OCI-LY7 (cell line): ENCODE measurements at regions not wholly inside any gene's neighbourhood (a gene's known extent, or its start where the extent isn't known, plus 50 kb on each side); places are given as distances from the start of the nearest gene placed in this dataset.

Experiments
- BruUV-seq: library from RNA; stranded (reverse); fragments of 400-500 nt; replicated peaks from 2 replicates; lab custom pipeline; 2021; lab: Mats Ljungman, UMichigan
- CTCF ChIA-PET: fragments of 300-600 bp; sonication (Branson Sonifier 250); formaldehyde crosslinking; loops from one replicate; lab custom pipeline; 2022; ENCODE audit warnings: antibody characterized with exemption; ENCODE audit not compliant: unreplicated experiment; lab: Charles Lee
- POLR2A ChIA-PET: fragments of 300-600 bp; sonication (Branson Sonifier 250); formaldehyde crosslinking; loops from one replicate; lab custom pipeline; 2022; ENCODE audit warnings: antibody characterized with exemption; lab: Charles Lee
- DNase-seq: peaks from one replicate; pipeline ENCODE4 v3.0.0-alpha.2; 2015; ENCODE audit warnings: low spot score
- H2AFZ ChIP-seq: fragments of 200-600 bp; sonication (generic), shearing (Covaris generic); 2 replicates; pipeline ENCODE4 v1.6.1; 2014; ENCODE audit warnings: mild to moderate bottlenecking, antibody characterized with exemption, low read length, moderate library complexity
- H3K27ac ChIP-seq: fragments of 200-600 bp; sonication (generic); 2 replicates; pipeline ENCODE4 v1.5.1; 2014; ENCODE audit warnings: mixed run types, low read depth, mild to moderate bottlenecking, moderate library complexity, low read length, inconsistent platforms; ENCODE audit not compliant: poor library complexity, severe bottlenecking
- H3K36me3 ChIP-seq: fragments of 200-600 bp; sonication (generic); 2 replicates; pipeline ENCODE4 v1.6.1; 2014; ENCODE audit warnings: mild to moderate bottlenecking, antibody characterized with exemption, low read length, moderate library complexity, mixed read lengths; ENCODE audit not compliant: insufficient read depth
- H3K4me1 ChIP-seq: fragments of 200-600 bp; sonication (generic); 2 replicates; pipeline ENCODE4 v1.5.1; 2014; ENCODE audit warnings: mild to moderate bottlenecking, low read length; ENCODE audit not compliant: insufficient read depth, poor library complexity, severe bottlenecking
- H3K4me2 ChIP-seq: fragments of 200-600 bp; sonication (generic); 2 replicates; pipeline ENCODE4 v1.6.1; 2014; ENCODE audit warnings: mild to moderate bottlenecking, low read length
- H3K4me3 ChIP-seq: fragments of 200-600 bp; sonication (generic); 2 replicates; pipeline ENCODE4 v1.5.1; 2014; ENCODE audit warnings: mild to moderate bottlenecking, low read depth, low read length; ENCODE audit not compliant: poor library complexity, severe bottlenecking
- H3K79me2 ChIP-seq: fragments of 200-600 bp; sonication (generic); 2 replicates; pipeline ENCODE4 v1.6.1; 2016; ENCODE audit warnings: low read depth, mild to moderate bottlenecking, low read length, moderate library complexity, mixed read lengths; ENCODE audit not compliant: insufficient read depth
- H3K9me2 ChIP-seq: fragments of 200-600 bp; sonication (generic); 2 replicates; pipeline ENCODE4 v1.6.1; 2016; ENCODE audit warnings: mild to moderate bottlenecking, low read length, mixed read lengths; ENCODE audit not compliant: insufficient read depth
- H3K9me3 ChIP-seq: fragments of 200-600 bp; sonication (generic); 2 replicates; pipeline ENCODE4 v1.6.1; 2014; ENCODE audit warnings: mild to moderate bottlenecking, mixed run types, low read length, mixed read lengths
- H4K20me1 ChIP-seq: fragments of 200-600 bp; sonication (generic); 2 replicates; pipeline ENCODE4 v1.6.1; 2014; ENCODE audit warnings: mild to moderate bottlenecking, antibody characterized with exemption, low read length, moderate library complexity, mixed read lengths; ENCODE audit not compliant: insufficient read depth
- EZH2phosphoT487 ChIP-seq: fragments of 200-600 bp; sonication (generic); IDR thresholded peaks from 2 replicates; pipeline ENCODE4 v1.6.1; 2018; ENCODE audit warnings: low read depth, borderline replicate concordance, mild to moderate bottlenecking, mixed run types, antibody characterized with exemption, low read length, moderate library complexity, mixed read lengths
- intact Hi-C: fragments of 100-400 bp; cut with micrococcal nuclease; formaldehyde crosslinking; loops from one replicate; pipeline ENCODE4 v1.10.0; 2022; ENCODE audit not compliant: unreplicated experiment
- TF ChIP-seq, protein P1 (sequence below): fragments of 200-600 bp; sonication (generic); conservative IDR thresholded peaks from 2 replicates; pipeline ENCODE4 v1.5.1; 2014; ENCODE audit warnings: mild to moderate bottlenecking, antibody characterized with exemption, low read length, moderate library complexity, mixed read lengths

- Histone ChIP-seq H4K20me1 (no peaks in the 10 kb centered on the region), H3K4me1 (no peaks in the 10 kb centered on the region), H3K4me3 (no peak overlapping the region), H3K9me2 (no peaks in the 10 kb centered on the region), H3K4me2 (no peak overlapping the region), H3K9me3 (no peaks in the 10 kb centered on the region), H3K36me3 (no peaks in the 10 kb centered on the region), H2AFZ (no peak overlapping the region), H3K79me2 (no peaks in the 10 kb centered on the region), H3K27ac (no peak overlapping the region)
- intact Hi-C loops, result no loop called here
- TF ChIP-seq EZH2phosphoT487, result no peak
- TF ChIP-seq, protein P1, sequence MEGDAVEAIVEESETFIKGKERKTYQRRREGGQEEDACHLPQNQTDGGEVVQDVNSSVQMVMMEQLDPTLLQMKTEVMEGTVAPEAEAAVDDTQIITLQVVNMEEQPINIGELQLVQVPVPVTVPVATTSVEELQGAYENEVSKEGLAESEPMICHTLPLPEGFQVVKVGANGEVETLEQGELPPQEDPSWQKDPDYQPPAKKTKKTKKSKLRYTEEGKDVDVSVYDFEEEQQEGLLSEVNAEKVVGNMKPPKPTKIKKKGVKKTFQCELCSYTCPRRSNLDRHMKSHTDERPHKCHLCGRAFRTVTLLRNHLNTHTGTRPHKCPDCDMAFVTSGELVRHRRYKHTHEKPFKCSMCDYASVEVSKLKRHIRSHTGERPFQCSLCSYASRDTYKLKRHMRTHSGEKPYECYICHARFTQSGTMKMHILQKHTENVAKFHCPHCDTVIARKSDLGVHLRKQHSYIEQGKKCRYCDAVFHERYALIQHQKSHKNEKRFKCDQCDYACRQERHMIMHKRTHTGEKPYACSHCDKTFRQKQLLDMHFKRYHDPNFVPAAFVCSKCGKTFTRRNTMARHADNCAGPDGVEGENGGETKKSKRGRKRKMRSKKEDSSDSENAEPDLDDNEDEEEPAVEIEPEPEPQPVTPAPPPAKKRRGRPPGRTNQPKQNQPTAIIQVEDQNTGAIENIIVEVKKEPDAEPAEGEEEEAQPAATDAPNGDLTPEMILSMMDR, result no peak
- BruUV-seq, result no TSS peak
- CTCF ChIA-PET, result no interaction called here
- DNase-seq, result no peak
- POLR2A ChIA-PET, result no interaction called here
Observed at GRCh38 chr3:64815789-64816188, 128.0 kb upstream of the ADAMTS9 start.

DNA sequence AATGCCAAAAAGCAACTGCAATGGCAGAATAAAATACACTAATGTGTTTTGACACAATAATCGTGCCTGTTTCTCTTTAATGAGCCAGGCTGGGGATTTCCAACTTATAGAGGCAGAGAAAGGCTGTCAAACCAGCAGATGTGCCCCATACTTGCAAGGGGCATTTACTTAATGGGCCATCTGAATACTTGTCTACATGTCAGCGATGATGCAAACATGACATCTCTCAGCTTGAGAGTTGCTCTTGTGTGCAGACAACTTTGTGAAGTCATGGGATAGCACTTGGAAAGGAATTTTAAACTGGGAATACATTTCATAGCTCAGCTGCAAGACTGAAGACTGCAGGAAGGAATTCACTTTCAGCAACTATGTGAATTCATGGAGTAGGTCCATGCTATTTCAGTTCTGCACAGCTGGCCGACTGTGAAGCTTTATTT lies 127.4 kb upstream of the ADAMTS9 start:
- Histone ChIP-seq H3K4me2 (no peak overlapping the region), H3K36me3 (no peaks in the 10 kb centered on the region), H3K79me2 (no peaks in the 10 kb centered on the region), H3K27ac (no peak overlapping the region), H3K4me1 (no peaks in the 10 kb centered on the region), H4K20me1 (no peaks in the 10 kb centered on the region), H3K4me3 (no peak overlapping the region), H3K9me3 (no peaks in the 10 kb centered on the region), H2AFZ (no peak overlapping the region), H3K9me2 (no peaks in the 10 kb centered on the region)
- TF ChIP-seq, protein P1, result no peak
- POLR2A ChIA-PET, result no interaction called here
- no TSS peak for BruUV-seq
- CTCF ChIA-PET, result no interaction called here
- no peak for DNase-seq
- intact Hi-C loops, result no loop called here

- intact Hi-C loops, result no loop called here
- no peaks in the 10 kb centered on the region for H3K36me3 ChIP-seq
- POLR2A ChIA-PET, result no interaction called here
- CTCF ChIA-PET, result no interaction called here
- DNase-seq, result no peak
- TF ChIP-seq, protein P1, result no peak
- TF ChIP-seq EZH2phosphoT487, result no peak
- no peaks in the 10 kb centered on the region for H3K4me1 ChIP-seq
- no peaks in the 10 kb centered on the region for H3K9me3 ChIP-seq
- H4K20me1 ChIP-seq, result no peaks in the 10 kb centered on the region
- no peak overlapping the region for H3K4me2 ChIP-seq
- BruUV-seq, result no TSS peak
- H3K9me2 ChIP-seq, result no peaks in the 10 kb centered on the region
- H3K27ac ChIP-seq, result no peak overlapping the region
- H3K4me3 ChIP-seq, result no peak overlapping the region
- H2AFZ ChIP-seq, result no peak overlapping the region
- H3K79me2 ChIP-seq, result no peaks in the 10 kb centered on the region
Observed at GRCh38 chr3:64814351-64814750, 126.6 kb upstream of the ADAMTS9 start.
